K562 (cell line): ENCODE measurements at regions not wholly inside any gene's neighbourhood (a gene's known extent, or its start where the extent isn't known, plus 50 kb on each side); places are given as distances from the start of the nearest gene placed in this dataset.

ENCODE experiments used
- ATAC-seq: fragments of 200-7000 bp; cut with Tn5 transposase; 3 replicates; pipeline ENCODE4 v1.9.1; 2020; ENCODE audit warnings: moderate library complexity
- BruUV-seq: library from RNA; stranded (reverse); fragments of 400-500 nt; replicated peaks from 2 replicates; lab custom pipeline; 2021; lab: Mats Ljungman, UMichigan
- CTCF ChIA-PET: fragments of 300-600 bp; formaldehyde crosslinking; extraction: SDS; loops from one replicate; lab custom pipeline; 2021; ENCODE audit warnings: low intra/inter-chr PET ratio; lab: Yijun Ruan, JAX
- POLR2A ChIA-PET: fragments of 300-600, 350-650 bp; sonication (Branson Sonifier 250); formaldehyde crosslinking; extraction: SDS; loops from one replicate; lab custom pipeline; 2021; ENCODE audit warnings: antibody characterized with exemption, inconsistent platforms; lab: Yijun Ruan, JAX
- DNase-seq, 4 experiments: peaks; one replicate each; pipeline versions ENCODE4 v3.0.0 to v3.0.0-alpha.2; 2011 to 2018; ENCODE audit warnings: low spot score in 3 of 4, mixed read lengths in 3 of 4; ENCODE audit errors: extremely low read depth in 1 of 4
- FAIRE-seq: peaks from 2 replicates; lab custom pipeline; 2011; peaks lifted over from hg19 to GRCh38; lab: Jason Lieb, UNC
- H2AFZ ChIP-seq: 2 replicates; pipeline ENCODE4 v1.6.0; 2011; ENCODE audit warnings: low read depth, low read length, control low read depth, inconsistent platforms
- H3K27ac ChIP-seq: fragments of 200-600 bp; 3 replicates; pipeline ENCODE4 v1.8.0; 2011; ENCODE audit warnings: low read depth, mild to moderate bottlenecking, control low read depth, inconsistent platforms, low read length, moderate library complexity, mixed read lengths; ENCODE audit errors: extremely low read depth
- H3K27me3 ChIP-seq, 2 experiments: fragments of 300-600 bp in 1 of 2; 2 replicates in 1 of 2; 3 replicates in 1 of 2; pipeline versions ENCODE4 v1.6.0 to v1.8.0; 2011; ENCODE audit warnings: inconsistent platforms in 2 of 2, low read length in 2 of 2, mild to moderate bottlenecking in 1 of 2, mixed read lengths in 1 of 2, moderate library complexity in 1 of 2; ENCODE audit not compliant: control insufficient read depth in 2 of 2, insufficient read depth in 2 of 2
- H3K36me3 ChIP-seq: fragments of 300-600 bp; 3 replicates; pipeline ENCODE4 v1.8.0; 2011; ENCODE audit warnings: mild to moderate bottlenecking, low read length, inconsistent platforms; ENCODE audit not compliant: control insufficient read depth, insufficient read depth
- H3K4me1 ChIP-seq, 2 experiments: fragments of 200-600 bp in 1 of 2; replicated peaks in 1 of 2; 2 replicates in 1 of 2; 3 replicates in 1 of 2; pipeline versions ENCODE4 v1.5.1 to v1.8.0; 2011; ENCODE audit warnings: inconsistent platforms in 2 of 2, low read length in 2 of 2, mild to moderate bottlenecking in 1 of 2, mixed read lengths in 1 of 2, moderate library complexity in 1 of 2; ENCODE audit not compliant: control insufficient read depth in 2 of 2, insufficient read depth in 2 of 2
- H3K4me2 ChIP-seq: 2 replicates; pipeline ENCODE4 v1.6.1; 2011; ENCODE audit warnings: low read length, control low read depth, inconsistent platforms, mixed read lengths; ENCODE audit not compliant: insufficient read depth
- H3K4me3 ChIP-seq: fragments of 200-600 bp; sonication (generic), shearing (Covaris generic); 2 replicates; pipeline ENCODE4 v1.5.1; 2016; ENCODE audit warnings: control low read depth, inconsistent platforms
- H3K79me2 ChIP-seq: fragments of 200-600 bp; 3 replicates; pipeline ENCODE4 v1.8.0; 2011; ENCODE audit warnings: low read length, inconsistent platforms; ENCODE audit not compliant: control insufficient read depth, insufficient read depth
- H3K9ac ChIP-seq, 2 experiments: 2 replicates each; pipeline versions ENCODE4 v1.6.0 to v1.6.1; 2011; ENCODE audit warnings: low read depth in 2 of 2, low read length in 2 of 2, control low read depth in 1 of 2, inconsistent platforms in 1 of 2, mild to moderate bottlenecking in 1 of 2, mixed read lengths in 1 of 2; ENCODE audit not compliant: insufficient read depth in 1 of 2
- H3K9me1 ChIP-seq: one replicate; pipeline ENCODE4 v1.6.0; 2011; ENCODE audit warnings: inconsistent platforms, mild to moderate bottlenecking, low read length, moderate library complexity; ENCODE audit not compliant: control insufficient read depth, insufficient read depth
- H3K9me3 ChIP-seq: replicated peaks from 2 replicates; pipeline ENCODE4 v1.5.1; 2011; ENCODE audit warnings: low read depth, low read length, inconsistent platforms; ENCODE audit not compliant: control insufficient read depth, insufficient read depth
- H4K20me1 ChIP-seq: replicated peaks from 2 replicates; pipeline ENCODE4 v1.6.1; 2011; ENCODE audit warnings: low read length, inconsistent platforms, mixed read lengths; ENCODE audit not compliant: control insufficient read depth, insufficient read depth
- KDM1A ChIP-seq, 2 experiments: fragments of 450-650 bp; IDR thresholded peaks; 2 replicates each; pipeline ENCODE4 v1.6.1; 2016; ENCODE audit warnings: mild to moderate bottlenecking in 2 of 2
- KDM4B ChIP-seq, 2 experiments: fragments of 450-650 bp in 1 of 2; sonication (generic) in 1 of 2; IDR thresholded peaks; 2 replicates each; pipeline ENCODE4 v1.6.1; 2016 to 2017; ENCODE audit warnings: borderline replicate concordance in 2 of 2, antibody characterized with exemption in 1 of 2, low read depth in 1 of 2, mild to moderate bottlenecking in 1 of 2
- MNT ChIP-seq, 2 experiments: fragments of 450-650 bp; conservative IDR thresholded peaks; 2 replicates each; pipeline ENCODE4 v1.6.1; 2017; ENCODE audit warnings: mild to moderate bottlenecking in 2 of 2, moderate library complexity in 2 of 2
- PHB2 ChIP-seq: fragments of 450-650 bp; IDR thresholded peaks from 2 replicates; pipeline ENCODE4 v1.6.1; 2017; ENCODE audit warnings: low read depth
- SIN3A ChIP-seq, 2 experiments: fragments of 150-350 bp in 1 of 2; IDR thresholded peaks; 2 replicates each; pipeline ENCODE4 v1.6.1; 2011 to 2016; ENCODE audit warnings: borderline replicate concordance in 2 of 2, low read depth in 2 of 2, low read length in 2 of 2, mild to moderate bottlenecking in 2 of 2, moderate library complexity in 2 of 2; ENCODE audit not compliant: control insufficient read depth in 1 of 2
- SNAPC5 ChIP-seq: fragments of 250-450 bp; sonication (Bioruptor Pico); IDR thresholded peaks from 2 replicates; pipeline ENCODE4 v1.8.0; 2021; ENCODE audit warnings: moderate library complexity, mild to moderate bottlenecking, inconsistent platforms
- SP1 ChIP-seq: sonication (generic); formaldehyde crosslinking; IDR thresholded peaks from 2 replicates; pipeline ENCODE4 v1.8.1; 2022; ENCODE audit warnings: mild to moderate bottlenecking, missing genetic modification reagents
- SRSF7 ChIP-seq: fragments of 200-400 bp; formaldehyde crosslinking; optimal IDR thresholded peaks from 2 replicates; pipeline ENCODE3; 2017; ENCODE audit warnings: mild to moderate bottlenecking, low read depth, low read length
- ZNF764 ChIP-seq: fragments of 250-450 bp; sonication (Bioruptor Pico); IDR thresholded peaks from 2 replicates; pipeline ENCODE4 v1.4.0; 2020; ENCODE audit warnings: low read depth, mild to moderate bottlenecking, moderate library complexity
- WGBS: fragments of 100-300 bp; shearing (Covaris generic); methylation state at CpG from one replicate; pipeline ENCODE4 v1.1.6; 2016; ENCODE audit warnings: low coverage, mixed read lengths; ENCODE audit not compliant: insufficient coverage; ENCODE audit errors: missing lambda C conversion rate; 5-methylcytosine and 5-hydroxymethylcytosine counted together
- in situ Hi-C: fragments of 300-500 bp; cut with MboI; formaldehyde crosslinking; loops from 4 replicates; pipeline ENCODE4 v1.15.0; 2018; ENCODE audit warnings: inconsistent platforms, mixed read lengths
- intact Hi-C: fragments of 100-400 bp; cut with micrococcal nuclease; formaldehyde crosslinking; loops from 2 replicates; pipeline ENCODE4 v1.14.2; 2022

GRCh38 chr18:78634061-78634696, 345.4 kb upstream of the SALL3 start:
- Histone ChIP-seq H3K9me1 (no peaks in the 10 kb centered on the region), H3K4me3 (no peak overlapping the region), H2AFZ (no peak overlapping the region), H3K9me3 (no peaks in the 10 kb centered on the region), H3K79me2 (no peaks in the 10 kb centered on the region), H3K27ac (no peak overlapping the region), H3K36me3 (no peaks in the 10 kb centered on the region), H3K9ac (no peak overlapping the region), H4K20me1 (no peaks in the 10 kb centered on the region), H3K4me1 (no peaks in the 10 kb centered on the region), H3K27me3 (peaks cover 0 to 30% of the 10 kb centered on the region in 2 experiments; a peak in 2 of 5 replicates), H3K4me2 (no peak overlapping the region)
- no peak for FAIRE-seq
- DNase-seq: no peak
- CTCF ChIA-PET: no interaction called here
- in situ Hi-C loops (no loop called here), intact Hi-C loops (no loop called here)
- 4% methylated on average over 10 of the region's 20 CpGs for WGBS
- no TSS peak for BruUV-seq
- ATAC-seq: no peak
- POLR2A ChIA-PET: no interaction called here
- no peak for TF ChIP-seq SIN3A (IDR thresholded peaks at IDR 0.05; ENCODE audit: borderline replicate concordance in 2 of 2, control insufficient read depth in 1 of 2, low read depth in 2 of 2, low read length in 2 of 2)
- no peak for TF ChIP-seq SP1
- no peak for TF ChIP-seq SRSF7
- TF ChIP-seq ZNF764: no peak
- no peak for TF ChIP-seq KDM4B (IDR thresholded peaks at IDR 0.05; ENCODE audit: borderline replicate concordance in 2 of 2, low read depth in 1 of 2)
- no peak for TF ChIP-seq MNT (conservative IDR thresholded peaks at IDR 0.05)
- TF ChIP-seq KDM1A (IDR thresholded peaks at IDR 0.05): no peak
- TF ChIP-seq SNAPC5: no peak
- no peak for TF ChIP-seq PHB2
